GM10248 (cell line): ENCODE measurements at regions not wholly inside any gene's neighbourhood (a gene's known extent, or its start where the extent isn't known, plus 50 kb on each side); places are given as distances from the start of the nearest gene placed in this dataset.
"Not testable (repeated sequence)": the region's sequence is repeated elsewhere in the genome, so short reads cannot be mapped to it uniquely, and the experiment has no call there.

ENCODE experiments used
- CTCF ChIA-PET: fragments of 300-600 bp; sonication (Branson Sonifier 250); formaldehyde crosslinking; extraction: SDS; loops from one replicate; lab custom pipeline; 2021; ENCODE audit warnings: antibody characterized with exemption; lab: Yijun Ruan, JAX
- POLR2A ChIA-PET: fragments of 350-650 bp; sonication (Branson Sonifier 250); formaldehyde crosslinking; extraction: SDS; loops from one replicate; lab custom pipeline; 2020; ENCODE audit warnings: antibody characterized with exemption; lab: Yijun Ruan, JAX
- DNase-seq: peaks from one replicate; pipeline ENCODE4 v3.0.0; 2012; ENCODE audit errors: extremely low spot score
- CTCF ChIP-seq: IDR thresholded peaks from 2 replicates; pipeline ENCODE4 v1.5.1; 2012; ENCODE audit warnings: mild to moderate bottlenecking, low read depth; ENCODE audit errors: extremely low read depth, missing control alignments, control extremely low read depth

DNA sequence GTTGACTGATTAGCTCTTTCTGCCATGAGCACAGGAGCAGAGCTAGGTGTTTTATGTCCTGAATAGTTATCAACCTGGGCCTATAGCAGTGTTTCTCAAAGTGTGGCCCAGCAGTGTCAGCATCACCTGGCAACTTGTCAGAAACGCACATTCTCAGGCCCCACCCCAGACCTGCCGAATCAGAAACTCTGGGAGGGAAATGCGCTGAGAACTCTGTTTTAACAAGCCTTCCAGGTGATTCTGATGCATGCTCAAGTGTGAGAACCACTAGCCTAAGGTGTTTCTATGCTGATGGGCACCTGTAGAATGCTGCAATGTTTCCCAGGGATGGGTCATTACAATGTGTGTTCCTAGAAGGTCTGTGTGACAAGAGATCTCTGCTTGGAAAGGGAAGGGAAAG lies 257.5 kb downstream of the MID1IP1 start:
- no peak for TF ChIP-seq CTCF
- no peak for DNase-seq
- CTCF ChIA-PET: no interaction called here
- POLR2A ChIA-PET: no interaction called here

DNA sequence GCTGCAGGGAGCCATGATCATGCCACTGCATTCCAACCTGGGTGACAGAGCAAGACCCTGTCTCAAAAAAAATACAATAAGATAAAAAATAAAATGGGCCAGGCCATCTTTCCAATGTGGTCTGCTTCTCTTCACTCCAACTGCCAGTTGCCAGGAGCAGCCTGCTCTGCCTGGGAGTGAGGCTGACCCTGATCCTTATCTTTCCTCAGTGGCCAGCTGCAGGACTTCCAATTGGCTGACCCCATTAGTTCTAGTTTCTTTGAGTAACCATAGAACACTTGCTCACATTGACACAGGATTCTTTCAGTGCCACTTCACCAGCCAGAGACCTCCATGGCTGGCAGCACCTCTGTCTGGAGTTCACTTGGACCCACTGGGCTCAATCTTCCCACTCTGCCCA lies 258.6 kb downstream of the MID1IP1 start:
- no peak for DNase-seq
- ChIA-PET CTCF (no interaction called here), POLR2A (no interaction called here)
- no peak for TF ChIP-seq CTCF

DNA sequence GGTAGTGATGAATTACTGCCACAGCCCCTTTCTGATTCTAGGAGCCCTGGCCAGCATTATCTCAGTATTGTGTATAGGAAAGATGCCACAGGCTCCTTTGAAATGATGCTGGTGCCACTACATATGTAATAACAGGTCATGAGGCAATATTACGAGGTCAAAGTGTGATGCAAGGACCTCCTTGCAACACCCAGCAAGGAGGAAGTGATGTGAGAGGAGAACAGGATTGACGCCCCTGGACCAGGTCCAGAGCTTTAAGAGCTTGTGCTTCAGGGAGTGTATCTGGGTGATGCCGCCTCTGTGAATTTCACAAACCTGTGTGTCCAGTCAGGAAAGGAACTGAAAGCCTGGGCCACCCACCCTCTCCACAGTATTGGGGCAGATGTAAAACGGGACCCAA lies 261.8 kb downstream of the MID1IP1 start:
- POLR2A ChIA-PET: no interaction called here
- CTCF ChIA-PET: interaction anchor here (1.0 kb wide), 1 partner anchor 9 kb away, joined by 4 read pairs; no protein-coding TSS in a partner anchor
- no peak for TF ChIP-seq CTCF

GRCh38 chrX:39063702-39064101 lies 262.4 kb downstream of the MID1IP1 start:
- POLR2A ChIA-PET: no interaction called here
- CTCF ChIA-PET: interaction anchor here (1.0 kb wide), 1 partner anchor 9 kb away, joined by 4 read pairs; no protein-coding TSS in a partner anchor
- no peak for DNase-seq
- TF ChIP-seq CTCF: no peak

More for the DNA sequence above, 261.8 kb downstream of the MID1IP1 start:
- DNase-seq: no peak

DNA sequence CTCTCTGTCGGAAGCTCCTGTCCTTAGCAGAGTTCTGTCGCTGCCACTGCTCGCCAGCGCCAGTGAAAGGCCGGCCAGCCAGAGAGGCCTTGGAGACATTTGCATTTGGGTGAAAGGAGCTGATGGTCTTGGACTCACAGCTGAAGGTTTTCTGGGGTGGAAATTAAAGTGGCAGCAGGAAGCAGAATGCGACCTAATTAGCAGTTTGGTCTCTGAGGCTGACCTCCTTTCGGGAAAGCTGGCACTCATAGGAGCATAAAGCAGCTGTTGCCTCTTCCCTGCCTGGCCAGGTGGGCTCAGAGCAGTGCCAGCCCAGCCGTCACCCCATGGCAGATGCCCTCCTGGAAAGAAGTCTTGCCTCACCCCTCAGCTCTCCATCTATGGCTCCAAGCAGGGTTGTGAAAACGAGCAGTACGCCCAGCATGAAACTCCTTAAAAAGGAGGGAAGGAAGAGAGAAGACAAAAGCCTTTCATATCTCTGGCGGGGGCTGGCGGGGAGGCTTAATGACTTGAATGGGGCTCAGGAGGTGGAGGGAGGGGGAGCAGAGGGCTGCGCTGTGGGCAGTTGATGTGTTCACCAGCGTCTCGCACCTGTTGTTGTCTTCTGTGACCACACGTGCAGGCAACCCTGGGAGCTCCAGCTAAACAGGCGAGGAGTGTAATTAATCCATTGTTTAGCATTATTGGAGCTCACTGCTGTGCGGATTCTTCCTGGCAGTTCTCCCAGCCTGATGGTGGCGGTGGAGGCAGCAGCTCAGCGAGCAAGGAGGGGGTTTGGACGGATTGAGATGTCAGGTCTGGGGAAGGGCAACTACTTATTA lies 264.0 kb downstream of the MID1IP1 start:
- DNase-seq: no peak
- ChIA-PET POLR2A (no interaction called here), CTCF (interaction anchor here (1.0 kb wide), 1 partner anchor 54 kb away, joined by 3 read pairs; no protein-coding TSS in a partner anchor)
- TF ChIP-seq CTCF: no peak

DNA sequence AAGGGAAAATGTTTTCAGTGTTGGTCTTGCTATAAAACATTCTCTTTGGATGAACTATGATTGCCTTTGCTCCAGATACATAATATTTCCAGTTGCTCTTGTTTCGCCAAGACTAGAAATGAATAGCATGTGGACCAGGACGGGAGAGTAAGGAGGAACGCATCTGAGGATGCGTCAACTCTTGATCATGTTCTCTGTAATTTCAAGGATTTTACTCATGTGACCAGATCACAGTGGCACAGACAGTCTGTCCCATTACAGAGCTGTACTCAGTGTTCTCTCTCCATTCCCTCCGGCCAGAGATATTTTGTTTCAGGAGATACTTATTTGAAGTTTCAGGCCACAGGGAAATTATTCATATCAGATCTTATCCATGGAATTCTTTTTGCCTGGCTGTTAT lies 266.6 kb downstream of the MID1IP1 start:
- no peak for DNase-seq
- ChIA-PET CTCF (interaction anchor here (1.3 kb wide), 1 partner anchor 17 kb away, joined by 3 read pairs; no protein-coding TSS in a partner anchor), POLR2A (no interaction called here)
- no peak for TF ChIP-seq CTCF

DNA sequence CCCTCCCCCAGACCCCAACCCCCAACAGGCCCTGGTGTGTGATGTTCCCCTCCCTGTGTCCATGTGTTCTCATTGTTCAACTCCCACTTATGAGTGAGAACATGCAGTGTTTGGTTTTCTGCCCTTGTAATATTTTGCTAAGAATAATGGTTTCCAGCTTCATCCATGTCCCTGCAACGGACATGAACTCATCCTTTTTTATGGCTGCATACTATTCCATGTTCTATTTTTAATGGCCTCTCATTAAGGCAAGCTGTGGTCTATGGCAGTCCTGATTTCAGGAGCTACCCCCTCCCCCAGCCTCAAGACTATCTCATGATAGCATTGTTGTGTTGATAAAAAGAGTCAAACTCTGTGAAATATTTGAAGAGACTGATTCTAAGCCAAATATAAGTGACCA lies 267.4 kb downstream of the MID1IP1 start:
- CTCF ChIA-PET, DNase-seq, POLR2A ChIA-PET: not testable (repeated sequence)
